GM19455 (cell line): ENCODE measurements at regions not wholly inside any gene's neighbourhood (a gene's known extent, or its start where the extent isn't known, plus 50 kb on each side); places are given as distances from the start of the nearest gene placed in this dataset.

Source experiments
- ATAC-seq: cut with Tn5 transposase; IDR thresholded peaks from one replicate; pipeline ENCODE4 v1.9.1; 2021; ENCODE audit not compliant: unreplicated experiment

- no peak for ATAC-seq
Observed at GRCh38 chr12:75974323-75975187, 57.0 kb downstream of the PHLDA1 start.

GRCh38 chr12:75971253-75971652 lies 60.3 kb downstream of the PHLDA1 start:
- no peak for ATAC-seq

GRCh38 chr12:75970310-75970709 lies 61.3 kb downstream of the PHLDA1 start:
- no peak for ATAC-seq

GRCh38 chr12:75969768-75970167 lies 61.8 kb downstream of the PHLDA1 start:
- no peak for ATAC-seq

- no peak for ATAC-seq
Observed at GRCh38 chr12:75965661-75966060, 65.9 kb downstream of the PHLDA1 start.

- no peak for ATAC-seq
Observed at GRCh38 chr12:75964150-75964549, 67.4 kb downstream of the PHLDA1 start.

GRCh38 chr12:75961878-75962277 lies 69.7 kb downstream of the PHLDA1 start:
- no peak for ATAC-seq

- ATAC-seq: no peak
Observed at GRCh38 chr12:75960954-75961661, 70.5 kb downstream of the PHLDA1 start.

- no peak for ATAC-seq
Observed at GRCh38 chr12:75960086-75960910, 71.3 kb downstream of the PHLDA1 start.

- ATAC-seq: no peak
Observed at GRCh38 chr12:75959506-75959905, 72.1 kb downstream of the PHLDA1 start.

GRCh38 chr12:75959060-75959459 lies 72.5 kb downstream of the PHLDA1 start:
- ATAC-seq: no peak

GRCh38 chr12:75955251-75955650 lies 76.3 kb downstream of the PHLDA1 start:
- no peak for ATAC-seq

GRCh38 chr12:75954749-75955148 lies 76.8 kb downstream of the PHLDA1 start:
- no peak for ATAC-seq

GRCh38 chr12:75954041-75954440 lies 77.5 kb downstream of the PHLDA1 start:
- ATAC-seq: no peak

GRCh38 chr12:75953312-75953906 lies 78.2 kb downstream of the PHLDA1 start:
- ATAC-seq: no peak

- ATAC-seq: no peak
Observed at GRCh38 chr12:75951399-75952278, 79.9 kb downstream of the PHLDA1 start.

GRCh38 chr12:75947156-75947723 lies 84.3 kb downstream of the PHLDA1 start:
- ATAC-seq: no peak

- no peak for ATAC-seq
Observed at GRCh38 chr12:75945581-75945980, 86.0 kb downstream of the PHLDA1 start.

GRCh38 chr12:75944905-75945432 lies 86.6 kb downstream of the PHLDA1 start:
- peak; percentile 9 for ATAC-seq
